ENCODE measurements at regions not wholly inside any gene's neighbourhood (a gene's known extent, or its start where the extent isn't known, plus 50 kb on each side); places are given as distances from the start of the nearest gene placed in this dataset.
"Not testable (repeated sequence)": the region's sequence is repeated elsewhere in the genome, so short reads cannot be mapped to it uniquely, and the experiment has no call there.

DNA sequence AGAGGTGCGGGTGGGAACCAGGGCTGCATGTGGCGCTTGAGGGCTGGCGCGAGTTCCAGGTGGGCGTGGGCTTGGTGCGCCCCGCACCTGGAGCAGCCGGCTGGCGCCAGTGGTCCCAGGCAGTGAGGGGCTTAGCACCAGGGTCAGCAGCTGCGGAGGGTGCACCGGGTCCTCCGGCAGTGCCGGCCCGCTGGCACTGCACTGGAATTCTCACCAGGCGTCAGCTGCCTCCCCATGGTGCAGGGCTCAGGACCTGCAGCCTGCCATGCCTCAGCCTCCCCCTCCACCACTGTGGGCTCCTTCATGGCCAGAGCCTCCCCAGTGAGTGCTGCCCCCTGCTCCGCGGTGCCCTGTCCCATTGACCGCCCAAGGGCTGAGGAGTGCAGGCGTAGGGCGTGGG lies 174.0 kb downstream of the ADAM29 start (continued):
- no peak for TF ChIP-seq STAG1 (CRISPR knock-in tag; IDR thresholded peaks at IDR 0.05; ENCODE audit: borderline replicate concordance)

DNA sequence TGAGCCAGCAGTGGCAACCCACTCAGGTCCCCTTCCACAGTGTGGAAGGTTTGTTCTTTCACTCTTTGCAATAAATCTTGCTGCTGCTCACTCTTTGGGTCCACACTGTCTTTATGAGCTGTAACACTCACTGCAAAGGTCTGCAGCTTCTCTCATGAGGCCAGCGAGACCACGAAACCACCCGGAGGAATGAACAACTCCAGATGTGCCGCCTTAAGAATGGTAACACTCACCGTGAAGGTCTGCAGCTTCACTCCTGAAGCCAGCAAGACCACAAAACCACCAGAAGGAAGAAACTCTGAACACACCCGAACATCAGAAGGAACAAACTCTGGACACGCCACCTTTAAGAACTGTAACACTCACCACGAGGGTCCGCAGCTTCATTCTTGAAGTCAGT lies 174.9 kb downstream of the ADAM29 start:
- WGBS (ENCODE audit: insufficient coverage, low coverage, missing lambda C conversion rate), result 2% methylated on average over 8 of the region's 9 CpGs
- BruUV-seq (replicated peaks); H3K9me3 ChIP-seq (replicated peaks; ENCODE audit: control insufficient read depth, insufficient read depth, low read depth, low read length); H3K27ac ChIP-seq (ENCODE audit: extremely low read depth, low read depth, low read length); CTCF ChIA-PET (ENCODE audit: low intra/inter-chr PET ratio); H2AFZ ChIP-seq (ENCODE audit: low read depth, low read length); H3K4me2 ChIP-seq (ENCODE audit: insufficient read depth, low read length); H3K4me1 ChIP-seq (replicated peaks in 1 of 2; ENCODE audit: control insufficient read depth in 2 of 2, insufficient read depth in 2 of 2, low read length in 2 of 2); ATAC-seq; in situ Hi-C loops (cut with MboI); FAIRE-seq; H3K79me2 ChIP-seq (ENCODE audit: control insufficient read depth, insufficient read depth, low read length); H3K27me3 ChIP-seq (ENCODE audit: control insufficient read depth in 2 of 2, insufficient read depth in 2 of 2, low read length in 2 of 2); H4K20me1 ChIP-seq (replicated peaks; ENCODE audit: control insufficient read depth, insufficient read depth, low read length); POLR2A ChIA-PET; DNase-seq (ENCODE audit: extremely low read depth in 1 of 4, low spot score in 3 of 4); intact Hi-C loops (cut with micrococcal nuclease); H3K36me3 ChIP-seq (ENCODE audit: control insufficient read depth, insufficient read depth, low read length); H3K4me3 ChIP-seq; H3K9me1 ChIP-seq (ENCODE audit: control insufficient read depth, insufficient read depth, low read length); H3K9ac ChIP-seq (ENCODE audit: insufficient read depth in 1 of 2, low read depth in 2 of 2, low read length in 2 of 2): not testable (repeated sequence)

DNA sequence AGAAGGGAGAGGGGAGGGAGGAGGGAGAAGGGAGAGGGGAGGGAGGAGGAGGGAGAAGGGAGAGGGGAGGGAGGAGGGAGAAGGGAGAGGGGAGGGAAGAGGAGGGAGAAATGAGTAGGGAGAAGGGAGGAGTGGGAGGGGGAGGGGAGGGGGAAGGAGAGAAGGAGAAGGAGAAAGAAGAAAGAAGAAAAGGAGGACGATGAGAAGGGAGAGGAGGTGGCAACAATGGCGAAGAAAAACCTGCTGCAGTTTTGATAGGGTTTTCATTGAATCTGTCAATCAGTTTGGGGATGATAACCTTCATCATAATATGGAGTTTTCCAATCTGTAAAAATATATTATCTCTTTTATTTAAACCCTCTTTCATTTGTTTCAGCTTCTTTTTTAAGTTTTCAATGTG lies 185.2 kb downstream of the ADAM29 start:
- WGBS (ENCODE audit: insufficient coverage, low coverage, missing lambda C conversion rate), result no CpG with 5 or more reads among the region's 2 CpGs
- Histone ChIP-seq H3K79me2 (ENCODE audit: control insufficient read depth, insufficient read depth, low read length) (no peaks in the 10 kb centered on the region), H3K9ac (ENCODE audit: insufficient read depth in 1 of 2, low read depth in 2 of 2, low read length in 2 of 2) (no peak overlapping the region), H2AFZ (ENCODE audit: low read depth, low read length) (no peak overlapping the region), H3K36me3 (ENCODE audit: control insufficient read depth, insufficient read depth, low read length) (no peaks in the 10 kb centered on the region), H3K9me1 (ENCODE audit: control insufficient read depth, insufficient read depth, low read length) (no peaks in the 10 kb centered on the region), H3K9me3 (replicated peaks; ENCODE audit: control insufficient read depth, insufficient read depth, low read depth, low read length) (no peaks in the 10 kb centered on the region), H3K4me2 (ENCODE audit: insufficient read depth, low read length) (no peak overlapping the region), H3K27me3 (ENCODE audit: control insufficient read depth in 2 of 2, insufficient read depth in 2 of 2, low read length in 2 of 2) (no peaks in the 10 kb centered on the region), H3K27ac (ENCODE audit: extremely low read depth, low read depth, low read length) (no peak overlapping the region), H4K20me1 (replicated peaks; ENCODE audit: control insufficient read depth, insufficient read depth, low read length) (no peaks in the 10 kb centered on the region), H3K4me3 (no peak overlapping the region), H3K4me1 (replicated peaks in 1 of 2; ENCODE audit: control insufficient read depth in 2 of 2, insufficient read depth in 2 of 2, low read length in 2 of 2) (no peaks in the 10 kb centered on the region)
- FAIRE-seq, result no peak
- no TSS peak for BruUV-seq (replicated peaks)
- CTCF ChIA-PET (ENCODE audit: low intra/inter-chr PET ratio), result no interaction called here
- in situ Hi-C loops (cut with MboI), result no loop called here
- DNase-seq (ENCODE audit: extremely low read depth in 1 of 4, low spot score in 3 of 4), result no peak
- POLR2A ChIA-PET, result no interaction called here
- ATAC-seq, result no peak
- intact Hi-C loops (cut with micrococcal nuclease), result no loop called here
- TF ChIP-seq MEF2A (IDR thresholded peaks at IDR 0.05; ENCODE audit: control insufficient read depth, low read depth, low read length), result no peak
- no peak for TF ChIP-seq NFATC3 (IDR thresholded peaks at IDR 0.05)
- TF ChIP-seq, protein P1, sequence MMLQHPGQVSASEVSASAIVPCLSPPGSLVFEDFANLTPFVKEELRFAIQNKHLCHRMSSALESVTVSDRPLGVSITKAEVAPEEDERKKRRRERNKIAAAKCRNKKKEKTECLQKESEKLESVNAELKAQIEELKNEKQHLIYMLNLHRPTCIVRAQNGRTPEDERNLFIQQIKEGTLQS (IDR thresholded peaks at IDR 0.05), result no peak
- TF ChIP-seq, protein P1 (CRISPR knock-in tag; conservative IDR thresholded peaks at IDR 0.05), result no peak
- TF ChIP-seq PCBP2 (IDR thresholded peaks at IDR 0.05; ENCODE audit: low read depth, low read length, poor library complexity, severe bottlenecking), result peak; percentile 60
- TF ChIP-seq, protein P2, sequence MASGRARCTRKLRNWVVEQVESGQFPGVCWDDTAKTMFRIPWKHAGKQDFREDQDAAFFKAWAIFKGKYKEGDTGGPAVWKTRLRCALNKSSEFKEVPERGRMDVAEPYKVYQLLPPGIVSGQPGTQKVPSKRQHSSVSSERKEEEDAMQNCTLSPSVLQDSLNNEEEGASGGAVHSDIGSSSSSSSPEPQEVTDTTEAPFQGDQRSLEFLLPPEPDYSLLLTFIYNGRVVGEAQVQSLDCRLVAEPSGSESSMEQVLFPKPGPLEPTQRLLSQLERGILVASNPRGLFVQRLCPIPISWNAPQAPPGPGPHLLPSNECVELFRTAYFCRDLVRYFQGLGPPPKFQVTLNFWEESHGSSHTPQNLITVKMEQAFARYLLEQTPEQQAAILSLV (tag; IDR thresholded peaks at IDR 0.05), result no peak
- no peak for TF ChIP-seq IFI16 (CRISPR knock-in tag; IDR thresholded peaks at IDR 0.05)
- no peak for TF ChIP-seq SUPT5H (IDR thresholded peaks at IDR 0.05)
- TF ChIP-seq ZNF764 (CRISPR knock-in tag; IDR thresholded peaks at IDR 0.05; ENCODE audit: low read depth), result no peak
- peak; percentile 64 for TF ChIP-seq HNRNPK (IDR thresholded peaks at IDR 0.05; ENCODE audit: low read depth, low read length, poor library complexity, severe bottlenecking)
- TF ChIP-seq, protein P3, sequence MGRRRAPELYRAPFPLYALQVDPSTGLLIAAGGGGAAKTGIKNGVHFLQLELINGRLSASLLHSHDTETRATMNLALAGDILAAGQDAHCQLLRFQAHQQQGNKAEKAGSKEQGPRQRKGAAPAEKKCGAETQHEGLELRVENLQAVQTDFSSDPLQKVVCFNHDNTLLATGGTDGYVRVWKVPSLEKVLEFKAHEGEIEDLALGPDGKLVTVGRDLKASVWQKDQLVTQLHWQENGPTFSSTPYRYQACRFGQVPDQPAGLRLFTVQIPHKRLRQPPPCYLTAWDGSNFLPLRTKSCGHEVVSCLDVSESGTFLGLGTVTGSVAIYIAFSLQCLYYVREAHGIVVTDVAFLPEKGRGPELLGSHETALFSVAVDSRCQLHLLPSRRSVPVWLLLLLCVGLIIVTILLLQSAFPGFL (CRISPR knock-in tag; IDR thresholded peaks at IDR 0.05), result no peak
- no peak for TF ChIP-seq NR3C1 (CRISPR knock-in tag; IDR thresholded peaks at IDR 0.05)
- no peak for TF ChIP-seq ARHGAP35 (IDR thresholded peaks at IDR 0.05; ENCODE audit: partially characterized antibody)

Data from K562 (cell line).